K562 (cell line): ENCODE measurements at regions not wholly inside any gene's neighbourhood (a gene's known extent, or its start where the extent isn't known, plus 50 kb on each side); places are given as distances from the start of the nearest gene placed in this dataset.

Experiments
- ATAC-seq: fragments of 200-7000 bp; cut with Tn5 transposase; 3 replicates; pipeline ENCODE4 v1.9.1; 2020; ENCODE audit warnings: moderate library complexity
- BruUV-seq: library from RNA; stranded (reverse); fragments of 400-500 nt; replicated peaks from 2 replicates; lab custom pipeline; 2021; lab: Mats Ljungman, UMichigan
- CTCF ChIA-PET: fragments of 300-600 bp; formaldehyde crosslinking; extraction: SDS; loops from one replicate; lab custom pipeline; 2021; ENCODE audit warnings: low intra/inter-chr PET ratio; lab: Yijun Ruan, JAX
- POLR2A ChIA-PET: fragments of 300-600, 350-650 bp; sonication (Branson Sonifier 250); formaldehyde crosslinking; extraction: SDS; loops from one replicate; lab custom pipeline; 2021; ENCODE audit warnings: antibody characterized with exemption, inconsistent platforms; lab: Yijun Ruan, JAX
- DNase-seq, 4 experiments: peaks; one replicate each; pipeline versions ENCODE4 v3.0.0 to v3.0.0-alpha.2; 2011 to 2018; ENCODE audit warnings: low spot score in 3 of 4, mixed read lengths in 3 of 4; ENCODE audit errors: extremely low read depth in 1 of 4
- FAIRE-seq: peaks from 2 replicates; lab custom pipeline; 2011; peaks lifted over from hg19 to GRCh38; lab: Jason Lieb, UNC
- H2AFZ ChIP-seq: 2 replicates; pipeline ENCODE4 v1.6.0; 2011; ENCODE audit warnings: low read depth, low read length, control low read depth, inconsistent platforms
- H3K27ac ChIP-seq: fragments of 200-600 bp; 3 replicates; pipeline ENCODE4 v1.8.0; 2011; ENCODE audit warnings: low read depth, mild to moderate bottlenecking, control low read depth, inconsistent platforms, low read length, moderate library complexity, mixed read lengths; ENCODE audit errors: extremely low read depth
- H3K27me3 ChIP-seq, 2 experiments: fragments of 300-600 bp in 1 of 2; 2 replicates in 1 of 2; 3 replicates in 1 of 2; pipeline versions ENCODE4 v1.6.0 to v1.8.0; 2011; ENCODE audit warnings: inconsistent platforms in 2 of 2, low read length in 2 of 2, mild to moderate bottlenecking in 1 of 2, mixed read lengths in 1 of 2, moderate library complexity in 1 of 2; ENCODE audit not compliant: control insufficient read depth in 2 of 2, insufficient read depth in 2 of 2
- H3K36me3 ChIP-seq: fragments of 300-600 bp; 3 replicates; pipeline ENCODE4 v1.8.0; 2011; ENCODE audit warnings: mild to moderate bottlenecking, low read length, inconsistent platforms; ENCODE audit not compliant: control insufficient read depth, insufficient read depth
- H3K4me1 ChIP-seq, 2 experiments: fragments of 200-600 bp in 1 of 2; replicated peaks in 1 of 2; 2 replicates in 1 of 2; 3 replicates in 1 of 2; pipeline versions ENCODE4 v1.5.1 to v1.8.0; 2011; ENCODE audit warnings: inconsistent platforms in 2 of 2, low read length in 2 of 2, mild to moderate bottlenecking in 1 of 2, mixed read lengths in 1 of 2, moderate library complexity in 1 of 2; ENCODE audit not compliant: control insufficient read depth in 2 of 2, insufficient read depth in 2 of 2
- H3K4me2 ChIP-seq: 2 replicates; pipeline ENCODE4 v1.6.1; 2011; ENCODE audit warnings: low read length, control low read depth, inconsistent platforms, mixed read lengths; ENCODE audit not compliant: insufficient read depth
- H3K4me3 ChIP-seq: fragments of 200-600 bp; sonication (generic), shearing (Covaris generic); 2 replicates; pipeline ENCODE4 v1.5.1; 2016; ENCODE audit warnings: control low read depth, inconsistent platforms
- H3K79me2 ChIP-seq: fragments of 200-600 bp; 3 replicates; pipeline ENCODE4 v1.8.0; 2011; ENCODE audit warnings: low read length, inconsistent platforms; ENCODE audit not compliant: control insufficient read depth, insufficient read depth
- H3K9ac ChIP-seq, 2 experiments: 2 replicates each; pipeline versions ENCODE4 v1.6.0 to v1.6.1; 2011; ENCODE audit warnings: low read depth in 2 of 2, low read length in 2 of 2, control low read depth in 1 of 2, inconsistent platforms in 1 of 2, mild to moderate bottlenecking in 1 of 2, mixed read lengths in 1 of 2; ENCODE audit not compliant: insufficient read depth in 1 of 2
- H3K9me1 ChIP-seq: one replicate; pipeline ENCODE4 v1.6.0; 2011; ENCODE audit warnings: inconsistent platforms, mild to moderate bottlenecking, low read length, moderate library complexity; ENCODE audit not compliant: control insufficient read depth, insufficient read depth
- H3K9me3 ChIP-seq: replicated peaks from 2 replicates; pipeline ENCODE4 v1.5.1; 2011; ENCODE audit warnings: low read depth, low read length, inconsistent platforms; ENCODE audit not compliant: control insufficient read depth, insufficient read depth
- H4K20me1 ChIP-seq: replicated peaks from 2 replicates; pipeline ENCODE4 v1.6.1; 2011; ENCODE audit warnings: low read length, inconsistent platforms, mixed read lengths; ENCODE audit not compliant: control insufficient read depth, insufficient read depth
- DACH1 ChIP-seq: fragments of 450-650 bp; IDR thresholded peaks from 2 replicates; pipeline ENCODE4 v1.6.1; 2018; ENCODE audit not compliant: partially characterized antibody
- GATAD2B ChIP-seq: fragments of 450-650 bp; IDR thresholded peaks from 2 replicates; pipeline ENCODE4 v1.6.1; 2017; ENCODE audit warnings: mild to moderate bottlenecking, borderline replicate concordance
- NCOA2 ChIP-seq, 2 experiments: fragments of 450-650 bp; IDR thresholded peaks; 2 replicates each; pipeline ENCODE4 v1.6.1; 2018; ENCODE audit warnings: mild to moderate bottlenecking in 2 of 2, moderate library complexity in 1 of 2; ENCODE audit not compliant: partially characterized antibody in 2 of 2
- THAP7 ChIP-seq: fragments of 250-450 bp; sonication (Bioruptor Pico); IDR thresholded peaks from 2 replicates; pipeline ENCODE4 v1.5.0; 2021
- WHSC1 ChIP-seq: IDR thresholded peaks from one replicate; pipeline ENCODE4 v1.6.1; 2012; ENCODE audit warnings: low read length, control low read depth, inconsistent platforms
- ZBTB2 ChIP-seq: fragments of 450-650 bp; IDR thresholded peaks from 2 replicates; pipeline ENCODE4 v1.6.1; 2016; ENCODE audit warnings: antibody characterized with exemption
- ZBTB5 ChIP-seq: fragments of 450-650 bp; IDR thresholded peaks from 2 replicates; pipeline ENCODE4 v1.6.1; 2017; ENCODE audit warnings: antibody characterized with exemption
- in situ Hi-C: fragments of 300-500 bp; cut with MboI; formaldehyde crosslinking; loops from 4 replicates; pipeline ENCODE4 v1.15.0; 2018; ENCODE audit warnings: inconsistent platforms, mixed read lengths
- intact Hi-C: fragments of 100-400 bp; cut with micrococcal nuclease; formaldehyde crosslinking; loops from 2 replicates; pipeline ENCODE4 v1.14.2; 2022

GRCh38 chr6:1472643-1473042 lies 83.3 kb downstream of the FOXF2 start:
- TF ChIP-seq GATAD2B (0 out of 2 replicates have a peak, but pooled peaks have one; percentile 27), DACH1 (peak; percentile 90), NCOA2 (IDR thresholded peaks at IDR 0.05; ENCODE audit: partially characterized antibody in 2 of 2) (peak in 1 of 2 experiments; percentile 22), THAP7 (CRISPR knock-in tag) (no peak), ZBTB2 (peak; percentile 61; the same call in 1 of the 2 replicates), ZBTB5 (no peak), WHSC1 (no peak)
- BruUV-seq = no TSS peak
- no peaks in the 10 kb centered on the region for H3K36me3 ChIP-seq
- H3K9ac ChIP-seq = no peak overlapping the region
- H3K27ac ChIP-seq = no peak overlapping the region
- H2AFZ ChIP-seq = no peak overlapping the region
- H3K79me2 ChIP-seq = no peaks in the 10 kb centered on the region
- no peaks in the 10 kb centered on the region for H3K4me1 ChIP-seq
- H3K9me1 ChIP-seq = no peaks in the 10 kb centered on the region
- CTCF ChIA-PET = no interaction called here
- FAIRE-seq (no peak), ATAC-seq (no peak), DNase-seq (no peak)
- H3K9me3 ChIP-seq = no peaks in the 10 kb centered on the region
- H3K4me3 ChIP-seq = no peak overlapping the region
- H4K20me1 ChIP-seq = 0 out of 2 replicates have a peak, but pooled peaks cover 3% of the 10 kb centered on the region
- H3K27me3 ChIP-seq = peaks cover 0 to 4% of the 10 kb centered on the region in 2 experiments; a peak in 2 of 5 replicates
- in situ Hi-C loops (no loop called here), intact Hi-C loops (no loop called here)
- POLR2A ChIA-PET = interaction anchor here (0.6 kb wide), 1 partner anchor 235 kb away, joined by 3 read pairs; no protein-coding TSS in a partner anchor
- H3K4me2 ChIP-seq = no peak overlapping the region
